ENCODE measurements at regions not wholly inside any gene's neighbourhood (a gene's known extent, or its start where the extent isn't known, plus 50 kb on each side); places are given as distances from the start of the nearest gene placed in this dataset.

- no peak for DNase-seq
Observed at GRCh38 chr4:3343358-3343757, 50.5 kb downstream of the RGS12 start.

GRCh38 chr4:3344104-3344503, 51.3 kb downstream of the RGS12 start:
- no peak for DNase-seq

- no peak for DNase-seq
Observed at GRCh38 chr4:3344596-3344995, 51.8 kb downstream of the RGS12 start.

GRCh38 chr4:3345384-3345783, 52.6 kb downstream of the RGS12 start:
- no peak for DNase-seq

GRCh38 chr4:3346146-3346545, 53.3 kb downstream of the RGS12 start:
- DNase-seq, result no peak

- DNase-seq, result no peak
Observed at GRCh38 chr4:3347871-3348270, 55.0 kb downstream of the RGS12 start.

GRCh38 chr4:3348621-3349020, 55.8 kb downstream of the RGS12 start:
- no peak for DNase-seq

GRCh38 chr4:3349116-3349515, 56.3 kb downstream of the RGS12 start:
- no peak for DNase-seq

- DNase-seq, result no peak
Observed at GRCh38 chr4:3351997-3352396, 59.2 kb downstream of the RGS12 start.

GRCh38 chr4:3352505-3352904, 59.7 kb downstream of the RGS12 start:
- no peak for DNase-seq

GRCh38 chr4:3352941-3353594, 60.2 kb downstream of the RGS12 start:
- DNase-seq, result no peak

- no peak for DNase-seq
Observed at GRCh38 chr4:3353752-3354454, 61.1 kb downstream of the RGS12 start.

- DNase-seq, result no peak
Observed at GRCh38 chr4:3354455-3354811, 61.6 kb downstream of the RGS12 start.

- no peak for DNase-seq
Observed at GRCh38 chr4:3355266-3355748, 62.5 kb downstream of the RGS12 start.

- no peak for DNase-seq
Observed at GRCh38 chr4:3358656-3359055, 65.8 kb downstream of the RGS12 start.

GRCh38 chr4:3360777-3361176, 68.0 kb downstream of the RGS12 start:
- DNase-seq, result no peak

GRCh38 chr4:3361406-3361805, 68.6 kb downstream of the RGS12 start:
- DNase-seq, result no peak

GRCh38 chr4:3361896-3362295, 69.1 kb downstream of the RGS12 start:
- no peak for DNase-seq

- no peak for DNase-seq
Observed at GRCh38 chr4:3362431-3363287, 69.8 kb downstream of the RGS12 start.

- no peak for DNase-seq
Observed at GRCh38 chr4:3363411-3364141, 70.8 kb downstream of the RGS12 start.

- no peak for DNase-seq
Observed at GRCh38 chr4:3364199-3364598, 71.4 kb downstream of the RGS12 start.

GRCh38 chr4:3364634-3365314, 72.0 kb downstream of the RGS12 start:
- DNase-seq, result no peak

Data from stimulated activated CD4-positive, alpha-beta T cell treated with anti-CD3 and anti-CD28 coated beads, Interleukin-1b, Interleukin-23, amount 100 ng/mL, for 48 hours (primary cell).